Esophagus muscularis mucosa (tissue), 3 donors: ENCODE measurements at regions not wholly inside any gene's neighbourhood (a gene's known extent, or its start where the extent isn't known, plus 50 kb on each side); places are given as distances from the start of the nearest gene placed in this dataset.

Experiments
- POLR2AphosphoS5 ChIP-seq, 2 donors: sonication (generic); formaldehyde crosslinking; IDR thresholded peaks; one replicate each; pipeline ENCODE4 v1.6.1; 2017; ENCODE audit warnings: antibody characterized with exemption in 2 of 2
- TF ChIP-seq, protein P1 (sequence below), 3 experiments: fragments of 200-600 bp in 2 of 3; fragments of 450-650 bp in 1 of 3; sonication (generic) in 2 of 3; IDR thresholded peaks; one replicate each; pipeline ENCODE4 v1.5.1; 2017 to 2019; ENCODE audit warnings: antibody characterized with exemption in 3 of 3, mild to moderate bottlenecking in 2 of 3, moderate library complexity in 1 of 3

DNA sequence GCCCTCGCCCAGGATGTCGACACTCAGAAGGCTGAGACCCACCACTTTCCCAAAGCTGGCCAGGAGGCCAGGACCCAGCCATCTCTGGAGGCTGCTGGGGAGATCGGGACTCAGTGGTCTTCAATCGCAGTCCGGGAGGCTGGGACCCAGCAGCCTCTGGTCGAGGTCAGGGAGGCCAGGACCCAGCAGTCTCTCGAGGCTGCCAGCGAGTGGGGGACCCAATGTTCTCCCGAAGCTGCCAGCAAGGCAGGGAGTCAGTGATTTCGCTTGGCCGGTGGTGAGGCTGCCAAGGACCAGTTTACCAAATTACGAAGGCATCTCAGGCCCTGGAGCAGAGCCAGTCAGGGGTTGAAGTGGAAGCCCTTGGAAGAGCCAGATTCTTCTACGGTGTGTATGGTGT is 181.6 kb downstream of the NAF1 start:
- TF ChIP-seq POLR2AphosphoS5 (IDR thresholded peaks at IDR 0.05), result no peak
- TF ChIP-seq, protein P1, sequence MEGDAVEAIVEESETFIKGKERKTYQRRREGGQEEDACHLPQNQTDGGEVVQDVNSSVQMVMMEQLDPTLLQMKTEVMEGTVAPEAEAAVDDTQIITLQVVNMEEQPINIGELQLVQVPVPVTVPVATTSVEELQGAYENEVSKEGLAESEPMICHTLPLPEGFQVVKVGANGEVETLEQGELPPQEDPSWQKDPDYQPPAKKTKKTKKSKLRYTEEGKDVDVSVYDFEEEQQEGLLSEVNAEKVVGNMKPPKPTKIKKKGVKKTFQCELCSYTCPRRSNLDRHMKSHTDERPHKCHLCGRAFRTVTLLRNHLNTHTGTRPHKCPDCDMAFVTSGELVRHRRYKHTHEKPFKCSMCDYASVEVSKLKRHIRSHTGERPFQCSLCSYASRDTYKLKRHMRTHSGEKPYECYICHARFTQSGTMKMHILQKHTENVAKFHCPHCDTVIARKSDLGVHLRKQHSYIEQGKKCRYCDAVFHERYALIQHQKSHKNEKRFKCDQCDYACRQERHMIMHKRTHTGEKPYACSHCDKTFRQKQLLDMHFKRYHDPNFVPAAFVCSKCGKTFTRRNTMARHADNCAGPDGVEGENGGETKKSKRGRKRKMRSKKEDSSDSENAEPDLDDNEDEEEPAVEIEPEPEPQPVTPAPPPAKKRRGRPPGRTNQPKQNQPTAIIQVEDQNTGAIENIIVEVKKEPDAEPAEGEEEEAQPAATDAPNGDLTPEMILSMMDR (IDR thresholded peaks at IDR 0.05), result no peak
